HG03457 (cell line): ENCODE measurements at regions not wholly inside any gene's neighbourhood (a gene's known extent, or its start where the extent isn't known, plus 50 kb on each side); places are given as distances from the start of the nearest gene placed in this dataset.

Source experiments
- ATAC-seq: cut with Tn5 transposase; IDR thresholded peaks from one replicate; pipeline ENCODE4 v1.9.1; 2021; ENCODE audit warnings: moderate number of reproducible peaks; ENCODE audit not compliant: unreplicated experiment

GRCh38 chr18:65415098-65415497 lies 335.7 kb upstream of the CDH7 start:
- ATAC-seq, result no peak

DNA sequence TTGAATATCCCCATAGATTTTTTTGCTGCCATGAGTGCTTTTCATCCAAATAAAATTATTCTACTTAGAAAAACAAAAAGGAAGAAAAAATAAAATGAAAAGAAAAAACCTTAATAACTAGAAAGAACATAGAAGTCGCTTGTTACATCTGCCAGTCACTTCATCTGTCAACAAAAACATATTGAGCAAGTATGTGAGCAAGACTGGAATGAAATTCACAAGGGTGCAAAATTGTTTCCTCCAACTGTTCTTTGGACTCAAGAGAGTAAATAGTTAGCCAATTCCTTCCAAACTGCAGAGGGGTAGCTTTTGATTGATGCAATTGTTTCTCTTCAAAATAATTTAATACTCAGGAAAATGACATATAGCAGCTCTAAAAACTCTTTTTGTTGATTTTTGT lies 336.3 kb upstream of the CDH7 start:
- ATAC-seq, result no peak

DNA sequence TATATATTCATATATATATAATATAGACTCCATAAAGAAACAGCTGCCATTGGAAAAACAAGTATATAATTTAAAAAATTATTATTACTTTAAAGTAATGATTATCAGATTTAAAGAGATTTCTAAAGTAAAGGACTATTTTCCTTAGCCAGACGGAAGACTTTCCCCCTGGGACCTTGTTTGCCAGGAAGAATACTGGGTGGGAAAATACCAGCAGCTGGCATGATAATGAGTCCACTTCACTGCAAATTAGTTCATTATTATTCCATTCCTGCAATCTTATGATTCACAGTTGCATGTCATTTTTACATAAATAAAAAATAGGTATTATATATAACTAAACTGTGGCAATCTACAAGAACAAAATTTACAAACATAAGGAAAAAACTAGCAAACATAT lies 339.8 kb upstream of the CDH7 start:
- ATAC-seq, result no peak

DNA sequence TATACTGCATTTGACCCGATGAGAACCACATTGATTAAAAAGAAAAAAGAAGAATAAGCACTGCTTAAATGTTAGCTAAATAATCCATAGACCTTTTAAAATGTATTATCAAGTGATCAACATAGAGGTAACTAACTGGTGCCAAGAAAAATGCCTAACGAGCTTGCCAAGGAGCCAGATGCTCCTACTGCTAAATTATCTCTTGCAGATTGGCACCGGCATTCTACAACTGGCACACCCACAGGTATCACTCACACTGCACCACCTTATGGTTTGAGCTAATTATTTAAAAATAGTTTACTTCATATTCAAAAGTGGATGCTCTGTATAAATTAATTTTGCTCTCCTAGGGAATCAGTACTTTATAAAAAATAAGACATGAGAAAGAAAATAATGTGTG lies 341.6 kb upstream of the CDH7 start:
- no peak for ATAC-seq

DNA sequence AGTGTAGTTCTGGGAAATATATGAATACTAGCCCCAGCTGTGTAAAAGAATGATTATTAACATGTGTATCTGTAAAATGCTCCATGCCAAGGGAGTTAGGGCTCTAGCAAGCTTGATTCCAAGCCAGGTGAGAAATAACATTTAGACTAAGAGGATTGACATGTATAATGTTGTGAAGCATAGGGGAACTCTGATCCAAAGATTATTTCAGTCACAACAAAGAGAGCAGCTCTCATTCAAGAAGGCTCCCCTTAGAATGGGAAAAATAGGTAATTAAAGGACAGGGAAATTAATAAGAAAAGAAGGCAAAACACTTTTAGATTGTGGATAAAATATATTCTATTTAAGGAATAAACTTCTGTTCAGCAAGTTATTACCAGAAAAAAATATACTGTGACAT lies 347.3 kb upstream of the CDH7 start:
- ATAC-seq, result no peak

DNA sequence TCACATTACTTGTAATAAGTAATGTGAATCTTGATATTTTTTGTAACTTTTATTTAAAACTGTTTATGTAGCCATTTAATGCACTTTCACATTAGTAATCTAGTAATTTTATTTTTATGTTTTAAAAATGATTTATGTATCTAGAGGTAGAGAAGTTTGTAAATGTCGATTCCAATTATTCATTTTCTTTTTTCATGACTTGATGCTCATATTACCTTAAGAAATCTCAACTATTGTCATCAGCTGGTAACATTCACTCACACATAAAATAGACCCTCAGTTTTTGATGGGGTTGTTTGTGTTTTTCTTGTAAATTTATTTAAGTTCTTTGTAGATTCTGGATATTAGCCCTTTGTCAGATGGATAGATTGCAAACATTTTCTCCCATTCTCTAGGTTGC lies 351.7 kb upstream of the CDH7 start:
- no peak for ATAC-seq

GRCh38 chr18:65398347-65399075 lies 352.3 kb upstream of the CDH7 start:
- ATAC-seq, result no peak

GRCh38 chr18:65380986-65381385 lies 369.8 kb upstream of the CDH7 start:
- no peak for ATAC-seq

DNA sequence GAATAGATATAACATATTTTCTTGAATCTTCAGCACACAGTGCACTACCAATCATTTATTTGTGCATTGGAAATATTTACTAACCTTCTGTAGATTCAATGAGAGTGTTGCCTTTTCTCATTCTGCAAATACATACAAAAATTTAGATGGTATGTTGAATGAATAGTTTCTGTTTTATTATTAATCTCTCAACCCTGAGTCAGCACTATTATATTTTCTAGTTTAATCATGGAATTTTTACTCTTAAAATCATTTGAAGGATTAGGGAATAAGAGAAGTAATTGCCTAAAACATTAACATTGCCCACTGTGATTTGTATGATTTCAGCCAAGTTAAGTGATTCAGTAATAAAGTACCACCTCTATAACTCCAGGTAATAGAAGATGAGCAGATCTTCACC lies 370.2 kb upstream of the CDH7 start:
- no peak for ATAC-seq

GRCh38 chr18:65372904-65373303 lies 377.9 kb upstream of the CDH7 start:
- no peak for ATAC-seq

- no peak for ATAC-seq
These were observed 385.4 kb upstream of the CDH7 start for GRCh38 chr18:65365245-65365980.

DNA sequence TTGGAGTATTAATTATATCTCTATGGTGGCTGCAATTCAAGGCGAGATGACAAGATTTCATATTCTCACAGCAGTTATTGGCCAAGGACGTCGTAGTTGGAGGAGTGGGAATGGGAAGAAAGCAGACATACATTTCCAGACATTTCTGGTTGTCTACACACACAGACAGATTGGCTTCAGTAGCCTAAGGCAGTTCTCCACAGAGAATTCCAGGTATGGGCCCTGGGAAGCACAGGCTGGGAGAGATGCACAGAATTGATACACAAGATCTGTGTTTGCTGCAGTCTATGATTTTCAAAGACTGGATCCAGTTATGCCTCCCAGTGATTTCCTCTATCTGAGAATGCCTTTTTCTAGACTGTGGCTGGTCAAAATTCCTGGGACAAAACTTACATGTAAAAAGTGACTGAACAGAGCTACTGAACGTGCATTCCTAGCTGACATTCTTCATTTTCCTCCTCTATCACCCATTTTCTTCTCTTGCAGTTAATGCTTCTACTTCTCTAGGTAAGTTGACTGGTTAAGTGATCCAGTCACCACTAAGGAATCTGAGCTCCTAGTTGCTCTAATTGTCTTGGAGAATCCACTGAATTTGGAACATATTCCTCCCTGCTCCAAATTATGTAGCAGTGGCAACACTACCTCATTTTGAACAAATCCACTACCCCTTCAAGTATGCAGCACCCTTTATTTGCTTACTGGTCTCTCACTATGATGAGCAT lies 386.7 kb upstream of the CDH7 start:
- no peak for ATAC-seq

DNA sequence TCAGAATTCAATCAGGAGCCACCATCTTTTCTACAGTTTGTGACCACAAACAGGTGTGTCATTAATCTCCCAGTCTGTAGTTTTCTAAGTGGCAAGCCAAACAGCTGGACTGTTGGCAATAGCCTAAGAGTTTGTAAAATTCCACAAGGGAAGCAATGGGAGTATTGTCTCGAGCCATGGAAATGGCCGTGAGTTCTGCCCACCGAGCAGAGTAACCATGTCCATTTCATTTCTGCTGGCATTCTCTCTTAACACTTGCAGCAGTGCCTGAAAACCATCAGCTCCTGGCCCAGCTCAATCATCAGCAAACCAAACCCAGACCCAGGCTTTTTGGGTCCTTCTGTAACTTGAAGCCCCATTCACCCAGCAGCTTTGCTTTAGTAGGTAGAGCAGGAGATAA lies 387.8 kb upstream of the CDH7 start:
- no peak for ATAC-seq

- no peak for ATAC-seq
These were observed 391.3 kb upstream of the CDH7 start for GRCh38 chr18:65359479-65359878.

- no peak for ATAC-seq
These were observed 392.5 kb upstream of the CDH7 start for GRCh38 chr18:65358306-65358705.

- no peak for ATAC-seq
These were observed 398.6 kb upstream of the CDH7 start for GRCh38 chr18:65352186-65352585.

DNA sequence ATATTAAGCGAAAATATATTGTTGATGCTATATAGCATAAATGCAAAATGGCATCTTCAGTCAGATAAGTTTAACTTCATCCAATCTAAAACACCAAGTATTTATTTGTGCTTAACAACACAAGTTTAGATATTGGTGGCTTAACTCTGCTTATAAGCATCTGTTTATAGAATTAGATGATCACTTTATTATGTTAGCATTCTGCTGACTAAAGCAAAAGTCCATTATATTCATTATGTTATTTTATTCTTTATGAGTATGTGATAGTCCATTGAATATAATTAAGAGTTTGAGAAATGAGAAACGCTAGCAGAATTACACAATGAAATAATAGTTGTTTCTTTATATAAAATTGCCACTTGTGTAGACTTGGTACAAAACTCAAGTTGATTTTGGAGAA lies 401.2 kb upstream of the CDH7 start:
- no peak for ATAC-seq

DNA sequence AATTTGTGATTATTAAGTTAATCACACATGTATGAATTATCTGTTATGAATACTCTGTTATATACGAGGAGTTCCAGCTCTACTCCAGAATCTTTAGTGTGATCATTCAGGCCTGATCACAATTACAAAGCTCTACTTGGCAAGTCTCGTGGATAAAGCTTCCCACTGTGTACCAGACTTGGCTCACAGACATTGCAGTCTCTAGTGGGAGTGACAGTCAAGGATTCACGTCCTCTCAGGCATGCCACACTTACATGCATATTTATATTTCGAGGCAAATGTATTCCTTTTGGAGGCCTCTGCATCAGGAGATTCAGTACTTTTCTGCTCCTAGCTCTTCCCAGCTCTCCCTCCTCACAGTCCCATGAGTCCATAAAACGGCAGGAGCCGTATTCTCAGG lies 403.4 kb upstream of the CDH7 start:
- ATAC-seq, result no peak

DNA sequence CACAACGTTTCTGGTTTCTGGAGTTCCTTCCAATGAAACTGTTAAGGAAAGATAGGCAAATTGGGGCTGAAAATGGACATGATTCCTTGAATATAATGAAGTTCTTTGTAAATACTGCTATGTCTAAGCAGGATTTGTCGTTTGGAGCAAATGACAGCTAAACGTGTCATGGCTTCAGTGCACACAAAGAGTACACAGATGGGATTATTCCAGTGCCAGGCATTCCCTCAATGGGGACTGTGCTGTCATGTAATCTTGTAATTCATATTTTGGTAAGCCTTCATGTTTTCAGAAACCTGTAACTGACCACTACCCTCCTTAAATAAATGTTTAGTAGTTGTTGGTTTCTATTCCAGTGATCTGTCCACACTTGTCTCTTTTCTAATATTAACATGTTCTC lies 404.7 kb upstream of the CDH7 start:
- no peak for ATAC-seq

DNA sequence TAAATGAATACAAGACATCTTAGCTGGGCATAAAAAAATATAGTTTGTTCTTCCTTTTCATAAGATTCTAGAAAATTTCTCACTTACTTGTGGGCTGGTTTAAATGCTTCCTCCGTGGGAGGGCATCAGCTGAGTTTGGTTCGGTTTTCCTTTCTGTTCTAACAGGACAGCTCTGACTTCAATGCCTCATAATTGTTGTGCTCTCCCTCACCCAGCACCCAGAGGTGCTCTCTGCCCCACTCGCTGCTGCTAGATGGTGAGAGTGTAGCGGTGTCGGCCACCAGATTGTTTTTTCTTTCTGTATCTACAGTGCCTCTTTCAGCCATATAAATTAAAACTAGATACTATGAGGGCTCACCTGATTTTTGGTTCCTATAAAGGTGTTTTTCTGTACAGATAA lies 407.2 kb upstream of the CDH7 start:
- ATAC-seq, result no peak

GRCh38 chr18:65336411-65336810 lies 414.4 kb upstream of the CDH7 start:
- no peak for ATAC-seq

DNA sequence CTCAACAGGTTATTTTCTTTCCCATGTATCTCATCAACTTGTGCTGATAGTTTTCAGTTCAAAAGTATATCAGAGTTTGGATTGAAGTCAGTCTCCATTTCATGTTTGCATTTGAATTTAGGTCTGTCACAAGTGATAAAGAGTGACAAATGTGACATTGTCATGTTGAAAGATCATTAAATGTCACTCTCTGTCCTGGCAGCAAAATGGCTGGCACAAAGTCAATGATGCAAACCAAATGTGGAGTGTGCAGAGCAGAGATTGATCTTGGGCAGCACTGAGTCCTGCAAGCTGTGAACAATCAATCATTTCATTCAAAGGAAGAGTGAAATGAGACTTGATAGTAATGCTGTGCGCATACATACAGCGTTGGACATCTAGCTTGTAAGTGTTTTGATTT lies 421.8 kb upstream of the CDH7 start:
- no peak for ATAC-seq
